Activated naive CD4-positive, alpha-beta T cell treated with anti-CD3 and anti-CD28 coated beads, Interleukin-2, amount 50 U/mL, for 16 hours (primary cell): ENCODE measurements at regions not wholly inside any gene's neighbourhood (a gene's known extent, or its start where the extent isn't known, plus 50 kb on each side); places are given as distances from the start of the nearest gene placed in this dataset.

Experiments used
- DNase-seq: peaks from one replicate; pipeline ENCODE4 v3.0.0-alpha.2; 2020

GRCh38 chr7:106776618-106777347 lies 88.3 kb upstream of the PIK3CG start:
- DNase-seq = no peak

GRCh38 chr7:106777674-106778299 lies 87.3 kb upstream of the PIK3CG start:
- no peak for DNase-seq

- DNase-seq = no peak
These were observed 86.3 kb upstream of the PIK3CG start for GRCh38 chr7:106778656-106779250.

- DNase-seq = no peak
These were observed 85.2 kb upstream of the PIK3CG start for GRCh38 chr7:106779877-106780276.

GRCh38 chr7:106781007-106781406 lies 84.1 kb upstream of the PIK3CG start:
- no peak for DNase-seq

GRCh38 chr7:106781828-106782544 lies 83.1 kb upstream of the PIK3CG start:
- no peak for DNase-seq

GRCh38 chr7:106783286-106783685 lies 81.8 kb upstream of the PIK3CG start:
- DNase-seq = no peak

- DNase-seq = no peak
These were observed 76.4 kb upstream of the PIK3CG start for GRCh38 chr7:106788637-106789036.

GRCh38 chr7:106791526-106791925 lies 73.6 kb upstream of the PIK3CG start:
- no peak for DNase-seq

GRCh38 chr7:106792233-106792926 lies 72.7 kb upstream of the PIK3CG start:
- no peak for DNase-seq

GRCh38 chr7:106793015-106793975 lies 71.8 kb upstream of the PIK3CG start:
- DNase-seq = peak; percentile 18

GRCh38 chr7:106794276-106795083 lies 70.6 kb upstream of the PIK3CG start:
- DNase-seq = no peak

- DNase-seq = no peak
These were observed 69.8 kb upstream of the PIK3CG start for GRCh38 chr7:106795084-106795876.

- DNase-seq = no peak
These were observed 69.2 kb upstream of the PIK3CG start for GRCh38 chr7:106795877-106796231.

GRCh38 chr7:106797937-106798336 lies 67.1 kb upstream of the PIK3CG start:
- no peak for DNase-seq

- DNase-seq = no peak
These were observed 62.5 kb upstream of the PIK3CG start for GRCh38 chr7:106802589-106802988.

- DNase-seq = no peak
These were observed 58.5 kb upstream of the PIK3CG start for GRCh38 chr7:106806556-106806955.

- no peak for DNase-seq
These were observed 57.6 kb upstream of the PIK3CG start for GRCh38 chr7:106807474-106807873.

- no peak for DNase-seq
These were observed 56.0 kb upstream of the PIK3CG start for GRCh38 chr7:106808967-106809635.

GRCh38 chr7:106811472-106811871 lies 53.6 kb upstream of the PIK3CG start:
- DNase-seq = no peak
